Stromal cell of bone marrow (primary cell): ENCODE measurements at regions not wholly inside any gene's neighbourhood (a gene's known extent, or its start where the extent isn't known, plus 50 kb on each side); places are given as distances from the start of the nearest gene placed in this dataset.

Experiments used
- DNase-seq: peaks from one replicate; pipeline ENCODE4 v3.0.0-alpha.2; 2012; ENCODE audit warnings: low read depth

- DNase-seq: no peak
These were observed 50.8 kb upstream of the ELF5 start for GRCh38 chr11:34564406-34564805.

GRCh38 chr11:34564807-34565241, 51.2 kb upstream of the ELF5 start:
- DNase-seq: no peak

- no peak for DNase-seq
These were observed 52.0 kb upstream of the ELF5 start for GRCh38 chr11:34565417-34566207.

GRCh38 chr11:34566208-34566551, 52.6 kb upstream of the ELF5 start:
- DNase-seq: no peak

- DNase-seq: no peak
These were observed 53.1 kb upstream of the ELF5 start for GRCh38 chr11:34566736-34567135.

GRCh38 chr11:34567733-34568132, 53.2 kb upstream of the EHF start:
- no peak for DNase-seq

GRCh38 chr11:34570584-34570983, 50.3 kb upstream of the EHF start:
- peak; percentile 59 for DNase-seq
